Activated T-cell treated with anti-CD3 and anti-CD28 coated beads for 24 hours (primary cell): ENCODE measurements at regions not wholly inside any gene's neighbourhood (a gene's known extent, or its start where the extent isn't known, plus 50 kb on each side); places are given as distances from the start of the nearest gene placed in this dataset.

ENCODE experiments used
- DNase-seq: peaks from one replicate; pipeline ENCODE4 v3.0.0-alpha.2; 2020; ENCODE audit warnings: low read depth

DNA sequence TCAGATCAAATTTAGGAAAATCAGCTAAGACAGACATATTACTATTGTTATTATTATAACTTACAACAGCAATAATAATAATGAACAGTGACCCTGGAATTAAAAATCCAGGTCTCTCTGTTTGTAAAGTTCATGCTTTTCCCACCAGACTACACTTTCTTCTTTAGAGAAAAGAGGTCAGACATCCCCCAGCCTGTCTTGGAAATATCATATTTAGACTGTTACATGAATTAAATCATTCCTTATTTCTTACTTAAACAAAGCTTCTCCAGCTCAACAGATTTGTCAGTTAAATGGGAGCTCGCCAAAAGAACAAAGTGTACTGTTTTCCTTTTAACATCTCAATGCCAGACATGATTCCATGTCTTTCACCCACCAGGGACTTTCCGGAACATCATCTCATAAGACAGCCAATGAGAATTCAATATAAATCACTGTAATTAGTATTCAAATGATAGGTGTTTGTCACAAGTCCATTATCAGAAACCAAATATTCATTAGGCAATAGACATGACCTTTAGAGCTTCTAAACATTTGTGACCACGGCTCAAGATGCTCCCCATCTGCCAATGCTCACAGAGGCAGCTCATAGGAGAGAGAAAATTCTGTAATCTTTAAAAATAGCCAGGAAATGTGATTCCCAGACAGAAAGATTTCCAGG, 351.9 kb downstream of the ENC1 start:
- no peak for DNase-seq

GRCh38 chr5:74288038-74288437, 352.5 kb downstream of the ENC1 start:
- no peak for DNase-seq

DNA sequence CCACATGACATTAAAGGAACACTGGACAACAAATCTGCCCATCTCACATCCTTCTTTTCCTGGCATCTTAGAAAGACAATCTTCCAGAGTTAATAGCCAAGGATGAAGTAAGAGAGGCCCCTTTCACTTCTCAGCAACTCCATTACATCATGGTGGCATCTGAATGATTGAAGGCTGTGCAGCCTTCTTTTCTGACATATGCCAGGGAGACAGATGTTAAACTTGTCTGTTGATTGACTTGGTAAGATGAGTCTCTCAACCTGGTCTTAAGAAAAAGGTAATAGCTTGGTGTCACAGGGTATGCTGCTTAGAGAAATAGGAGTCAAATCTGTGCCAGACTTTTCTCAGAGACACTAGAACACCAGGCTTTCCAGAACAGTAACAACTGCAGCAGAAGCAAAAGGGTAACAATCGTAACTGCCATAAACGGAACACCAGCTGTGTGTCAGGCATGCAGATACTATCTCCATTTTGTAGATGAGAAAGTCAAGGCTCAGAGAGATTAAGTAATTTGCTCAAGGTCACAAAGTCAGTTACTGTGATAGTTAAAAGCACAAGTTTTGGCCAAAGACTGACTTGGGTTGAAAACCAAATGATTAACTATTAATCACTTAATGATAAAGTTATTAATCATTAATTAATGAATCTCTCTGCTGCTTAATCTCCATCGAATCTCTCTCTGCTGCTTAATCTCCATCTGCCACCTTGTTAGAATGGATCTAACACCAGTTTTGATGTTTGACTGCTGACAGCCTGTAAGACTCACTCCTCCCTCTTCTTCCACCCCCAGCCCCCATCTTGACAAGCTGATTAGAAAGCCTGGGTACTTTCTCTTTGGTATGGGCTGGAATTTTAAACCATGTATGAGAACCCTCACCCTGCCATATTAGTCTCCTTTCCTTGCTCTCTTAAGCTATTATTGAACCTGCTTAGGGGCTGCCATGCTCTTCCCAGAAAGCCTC, 353.5 kb downstream of the ENC1 start:
- no peak for DNase-seq

DNA sequence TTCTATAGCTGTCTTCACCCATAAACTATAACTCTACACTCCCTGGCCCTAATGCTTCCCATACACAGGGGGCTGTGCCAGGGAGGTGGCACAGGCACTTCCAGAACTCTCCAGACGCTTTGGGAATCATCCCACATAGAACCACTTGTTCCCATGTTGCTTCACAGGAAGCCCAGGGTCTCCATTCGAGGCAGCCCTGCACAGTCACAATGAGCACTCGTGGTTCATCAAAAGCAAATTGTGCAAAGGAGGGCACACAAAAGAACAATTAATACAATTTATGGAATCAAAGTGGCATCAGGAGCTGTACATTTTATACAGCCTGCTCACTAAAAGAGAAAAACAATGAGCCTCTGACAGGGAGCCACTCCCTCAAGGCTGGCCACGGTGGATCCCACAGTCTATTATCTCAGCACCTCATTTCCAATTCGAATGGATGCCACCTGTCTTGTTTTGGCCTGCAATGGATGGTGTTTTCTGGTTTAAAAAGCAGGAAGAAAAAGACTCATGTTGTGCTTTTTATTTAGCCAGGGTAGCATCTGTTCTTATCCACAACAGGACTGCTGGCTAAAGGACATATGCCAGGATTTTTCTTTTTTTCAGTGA, 354.8 kb downstream of the ENC1 start:
- no peak for DNase-seq

DNA sequence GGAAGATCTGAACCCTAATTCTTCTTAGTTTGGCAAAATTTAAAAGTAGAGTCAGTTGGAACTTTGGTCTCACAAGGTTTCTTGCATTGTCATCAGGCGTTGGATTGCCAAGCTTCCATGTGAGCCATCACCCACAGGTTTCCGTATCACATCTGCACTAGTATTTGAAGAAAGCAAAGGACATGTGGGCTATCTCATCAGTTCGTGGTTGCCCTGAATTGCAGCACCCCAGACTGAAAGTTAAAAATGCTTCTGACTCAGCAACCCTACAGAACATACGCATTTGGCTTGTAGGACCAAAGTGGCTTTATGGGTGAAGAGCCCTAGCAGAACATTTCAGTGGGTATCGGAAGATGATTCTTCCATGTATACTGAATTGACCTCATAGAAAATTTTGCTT, 358.0 kb downstream of the ENC1 start:
- no peak for DNase-seq

GRCh38 chr5:74281166-74281565, 359.4 kb downstream of the ENC1 start:
- no peak for DNase-seq

DNA sequence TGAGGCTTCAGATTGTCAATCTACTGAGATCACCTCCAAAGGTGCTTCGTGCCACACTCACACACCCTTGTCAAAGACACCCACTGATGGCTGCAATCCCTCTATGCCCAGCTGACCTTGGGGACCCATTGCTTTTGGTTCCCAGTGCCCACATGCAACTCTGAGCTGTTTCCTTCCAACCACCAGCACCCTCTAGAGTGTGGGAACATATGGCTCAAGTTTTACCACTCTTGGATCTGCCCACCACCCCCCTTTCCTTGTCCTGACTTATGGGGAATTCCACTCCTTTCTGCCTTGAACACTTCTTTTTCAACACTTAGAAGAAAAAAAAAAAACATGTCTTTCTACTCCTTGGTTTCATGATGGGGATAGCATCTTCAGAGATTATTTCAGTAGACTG, 360.2 kb downstream of the ENC1 start:
- DNase-seq, result no peak

GRCh38 chr5:74279244-74279643, 361.3 kb downstream of the ENC1 start:
- no peak for DNase-seq

DNA sequence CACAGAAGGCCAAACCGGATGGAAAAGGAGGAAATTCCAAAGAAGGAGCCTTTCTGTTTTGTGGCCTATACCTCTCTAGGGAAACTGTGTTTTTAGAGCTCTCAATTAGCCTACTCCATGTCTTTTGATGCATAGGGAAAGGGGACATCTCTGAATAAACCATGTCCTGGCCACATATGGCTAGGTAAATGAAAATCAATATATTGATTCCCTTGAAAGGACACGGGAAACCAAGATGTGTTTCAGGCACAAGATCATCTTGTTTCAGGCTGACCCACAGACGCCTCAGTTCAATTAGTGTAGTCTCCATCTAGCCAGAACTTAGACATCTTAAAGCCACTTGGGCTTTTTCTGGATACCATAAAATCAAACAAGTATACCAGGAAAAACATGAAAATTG, 363.1 kb downstream of the ENC1 start:
- DNase-seq, result no peak

- DNase-seq, result no peak
Measured at GRCh38 chr5:74275171-74275992, 365.1 kb downstream of the ENC1 start.

GRCh38 chr5:74274326-74274725, 366.2 kb downstream of the ENC1 start:
- no peak for DNase-seq

- no peak for DNase-seq
Measured at GRCh38 chr5:74272831-74273451, 367.6 kb downstream of the ENC1 start.

DNA sequence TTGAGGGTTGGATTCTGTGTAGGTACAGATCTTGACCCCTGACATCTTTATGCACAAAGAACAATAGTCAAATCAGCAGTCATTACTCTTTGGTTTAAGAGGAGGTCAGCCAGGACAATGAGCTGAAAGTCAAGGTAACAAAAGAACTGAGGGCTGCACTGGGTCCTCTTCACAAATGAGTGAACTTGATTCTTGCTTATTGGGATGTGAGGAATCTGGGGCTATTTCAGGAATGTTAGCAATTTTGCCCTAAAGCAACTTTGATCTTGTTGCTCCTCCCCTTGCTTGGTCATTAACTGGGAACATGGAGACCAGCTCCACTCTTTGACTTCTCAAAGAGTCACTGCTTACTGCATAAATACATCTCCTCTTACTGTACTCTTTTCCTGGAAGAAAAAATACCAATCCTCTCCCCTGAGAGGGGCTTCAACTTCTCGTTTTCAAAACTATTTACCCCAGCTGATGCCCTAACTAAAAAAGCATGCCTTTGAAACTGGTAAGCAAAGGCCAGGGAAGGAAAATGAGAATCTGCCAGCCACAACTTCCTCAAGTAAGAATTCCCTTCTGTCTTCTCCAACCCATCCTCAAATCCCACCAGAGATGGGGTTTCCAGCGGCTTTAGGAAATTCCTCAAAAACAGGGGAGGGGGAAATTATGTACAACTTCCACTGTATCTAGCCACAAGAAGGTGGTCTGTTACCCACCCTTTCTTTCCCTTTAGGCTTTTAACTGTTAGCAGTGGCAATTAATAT, 368.3 kb downstream of the ENC1 start:
- no peak for DNase-seq

DNA sequence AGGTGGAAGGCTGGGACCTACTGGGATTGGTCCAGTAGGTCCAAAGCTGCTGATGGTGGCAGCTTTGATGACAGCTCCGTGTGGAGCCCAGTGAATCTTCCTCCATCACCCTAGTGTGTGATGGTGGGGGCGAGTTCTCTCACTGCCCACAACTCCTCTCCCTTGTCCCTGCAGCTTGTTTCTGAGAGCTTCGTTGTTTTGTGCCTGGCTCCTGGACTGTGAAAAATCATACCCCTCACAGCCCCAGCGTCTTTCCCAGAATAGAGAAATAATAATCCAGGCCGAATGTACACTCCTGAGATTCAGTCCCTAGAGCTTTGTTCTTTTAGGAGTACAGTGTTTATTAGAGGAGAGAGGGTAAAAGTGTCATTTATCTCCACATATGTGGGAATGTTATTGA, 372.2 kb downstream of the ENC1 start:
- DNase-seq, result no peak

DNA sequence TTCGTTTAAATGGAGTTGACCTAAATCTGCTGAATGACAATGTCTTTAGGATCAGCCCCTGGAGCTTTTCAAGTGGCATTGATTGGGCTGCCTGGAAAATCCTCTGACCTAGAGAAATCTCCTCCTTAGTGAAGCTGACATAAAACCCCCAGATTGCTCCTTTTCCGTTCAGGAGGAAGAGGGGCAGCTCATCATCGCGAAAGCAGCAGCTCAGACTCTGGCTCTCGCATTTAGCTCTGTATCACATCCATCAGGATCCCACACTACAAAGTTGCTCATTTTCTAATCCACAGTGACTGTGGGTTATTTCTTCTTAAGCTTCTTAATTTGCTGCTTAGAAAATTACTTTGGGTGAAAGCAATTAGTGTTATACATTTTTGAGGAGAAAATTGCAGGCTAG, 373.7 kb downstream of the ENC1 start:
- DNase-seq, result no peak

GRCh38 chr5:74266132-74266531, 374.4 kb downstream of the ENC1 start:
- no peak for DNase-seq

DNA sequence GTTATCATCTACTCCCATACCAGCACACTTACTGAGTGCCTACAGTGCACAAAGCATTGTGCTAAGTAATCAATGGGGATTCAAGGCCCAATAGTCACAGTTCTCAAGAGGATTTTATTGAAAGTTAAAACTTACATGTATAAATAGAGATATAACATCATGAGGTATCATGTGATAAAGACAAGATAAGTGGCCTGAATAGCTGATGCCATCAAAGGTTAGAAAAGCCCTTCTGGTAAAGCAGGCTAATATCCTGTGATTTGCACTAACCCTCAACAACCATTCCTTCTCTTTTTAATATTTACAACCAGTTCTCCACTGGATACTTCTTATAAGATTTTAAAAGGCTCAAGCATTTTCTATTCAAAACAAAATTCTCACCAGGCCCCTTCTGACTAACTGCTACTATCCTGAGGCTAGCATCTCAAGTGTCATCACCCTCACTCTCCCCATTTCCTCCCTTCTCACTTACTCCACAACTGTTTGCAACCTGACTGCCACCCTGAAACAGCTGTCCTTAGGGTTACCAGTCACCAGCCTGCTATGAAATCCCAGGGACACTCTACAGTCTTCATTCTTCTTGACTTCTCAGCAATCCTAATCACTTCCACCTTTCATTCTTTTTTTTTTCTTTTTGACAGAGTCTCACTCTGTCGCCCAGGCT, 377.9 kb downstream of the ENC1 start:
- DNase-seq, result no peak

DNA sequence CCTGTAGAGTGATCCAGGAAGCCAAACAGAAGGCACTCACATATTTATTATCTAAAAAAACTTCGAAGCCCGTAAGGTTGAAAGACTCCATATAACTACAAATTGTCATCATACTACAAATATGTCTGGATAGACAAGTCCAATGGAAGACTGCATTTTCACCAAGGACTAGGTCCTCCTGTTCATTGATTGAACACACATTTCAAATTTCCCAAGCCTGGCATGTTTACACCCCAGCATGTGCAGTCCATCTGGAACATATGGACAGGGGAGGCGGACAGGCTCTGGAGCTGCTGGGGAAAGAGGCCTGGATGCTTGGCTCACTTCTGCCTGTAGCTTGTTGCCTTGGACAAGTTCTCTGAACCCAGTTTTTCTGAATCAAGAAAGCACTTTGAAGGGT, 378.7 kb downstream of the ENC1 start:
- DNase-seq, result no peak

GRCh38 chr5:74261421-74261820, 379.1 kb downstream of the ENC1 start:
- no peak for DNase-seq

DNA sequence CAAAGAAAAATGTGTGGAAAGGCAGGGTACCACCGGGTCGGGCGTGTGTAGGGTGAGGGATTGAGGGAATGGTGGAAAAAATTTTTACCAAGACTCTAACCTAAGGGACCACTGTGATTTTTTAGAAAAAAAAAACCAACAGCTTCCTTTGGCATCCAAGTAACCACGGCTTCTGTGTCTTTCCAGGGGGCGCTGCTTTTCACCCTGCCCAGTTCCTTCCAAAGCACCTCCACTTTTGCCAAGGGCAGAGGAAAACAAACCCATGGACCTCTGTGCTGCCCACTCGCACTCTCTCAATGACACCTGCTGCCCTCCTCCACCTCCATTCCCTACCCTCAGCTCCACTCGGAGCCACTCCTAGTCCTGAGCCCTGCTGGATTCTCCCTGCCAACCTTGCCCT, 381.0 kb downstream of the ENC1 start:
- DNase-seq, result no peak

- DNase-seq, result no peak
Measured at GRCh38 chr5:74258314-74258665, 382.2 kb downstream of the ENC1 start.
